K562 (cell line): ENCODE measurements at regions not wholly inside any gene's neighbourhood (a gene's known extent, or its start where the extent isn't known, plus 50 kb on each side); places are given as distances from the start of the nearest gene placed in this dataset.

ENCODE experiments used
- BCLAF1 ChIP-seq, 2 experiments: fragments of 450-650 bp in 1 of 2; IDR thresholded peaks; 2 replicates each; pipeline ENCODE4 v1.6.1; 2011 to 2017; ENCODE audit warnings: low read depth in 2 of 2, antibody characterized with exemption in 1 of 2, borderline replicate concordance in 1 of 2, low read length in 1 of 2, mild to moderate bottlenecking in 1 of 2, mixed read lengths in 1 of 2; ENCODE audit not compliant: control insufficient read depth in 1 of 2
- CBX2 ChIP-seq: fragments of 200-600 bp; sonication (generic); IDR thresholded peaks from one replicate; pipeline ENCODE4 v1.6.1; 2012; ENCODE audit warnings: mild to moderate bottlenecking, low read length, inconsistent platforms; ENCODE audit not compliant: insufficient read depth, poor library complexity, severe bottlenecking
- CHD2 ChIP-seq: IDR thresholded peaks from 2 replicates; pipeline ENCODE4 v1.6.1; 2011; ENCODE audit warnings: low read depth, low read length
- CTCF ChIP-seq, 3 experiments: IDR thresholded peaks in 2 of 3; conservative IDR thresholded peaks in 1 of 3; 2 replicates each; pipeline ENCODE4 v1.5.1; 2011 to 2012; ENCODE audit warnings: low read length in 3 of 3, mild to moderate bottlenecking in 3 of 3, control low read depth in 2 of 3, improper control_type of control experiment in 1 of 3, inconsistent platforms in 1 of 3, low read depth in 1 of 3, mixed read lengths in 1 of 3, moderate library complexity in 1 of 3; ENCODE audit not compliant: insufficient read depth in 2 of 3
- DEAF1 ChIP-seq: fragments of 450-650 bp; formaldehyde crosslinking; IDR thresholded peaks from 2 replicates; pipeline ENCODE4 v1.4.0; 2020; ENCODE audit warnings: mild to moderate bottlenecking, moderate library complexity
- GTF2B ChIP-seq: IDR thresholded peaks from 2 replicates; pipeline ENCODE4 v1.6.1; 2011; ENCODE audit not compliant: insufficient read length; ENCODE audit errors: extremely low read depth
- HMG20A ChIP-seq: fragments of 450-650 bp; formaldehyde crosslinking; conservative IDR thresholded peaks from 2 replicates; pipeline ENCODE4 v1.4.0; 2020; ENCODE audit warnings: mild to moderate bottlenecking, mixed read lengths
- HMGN3 ChIP-seq: IDR thresholded peaks from 2 replicates; pipeline ENCODE4 v1.6.1; 2011; ENCODE audit warnings: borderline replicate concordance, low read depth, mild to moderate bottlenecking, mixed read lengths, low read length; ENCODE audit not compliant: insufficient read length; ENCODE audit errors: extremely low read depth
- HOXB6 ChIP-seq: fragments of 250-450 bp; sonication (Bioruptor Pico); IDR thresholded peaks from 2 replicates; pipeline ENCODE4 v1.5.1; 2022; ENCODE audit warnings: mild to moderate bottlenecking, borderline replicate concordance
- HSF4 ChIP-seq: fragments of 250-450 bp; sonication (Bioruptor Pico); IDR thresholded peaks from 2 replicates; pipeline ENCODE4 v2.1.2; 2022; ENCODE audit warnings: mild to moderate bottlenecking, moderate library complexity, borderline replicate concordance
- IFI16 ChIP-seq: fragments of 250-450 bp; sonication (Bioruptor Pico); IDR thresholded peaks from 2 replicates; pipeline ENCODE4 v2.1.2; 2022; ENCODE audit warnings: mild to moderate bottlenecking, inconsistent platforms
- KAT8 ChIP-seq: fragments of 450-650 bp; IDR thresholded peaks from 2 replicates; pipeline ENCODE4 v1.6.1; 2016; ENCODE audit warnings: low read depth, mild to moderate bottlenecking
- MTA1 ChIP-seq: fragments of 450-650 bp; IDR thresholded peaks from 2 replicates; pipeline ENCODE4 v1.6.1; 2017; ENCODE audit warnings: borderline replicate concordance
- PHB2 ChIP-seq: fragments of 450-650 bp; IDR thresholded peaks from 2 replicates; pipeline ENCODE4 v1.6.1; 2017; ENCODE audit warnings: low read depth
- RFX5 ChIP-seq: IDR thresholded peaks from 2 replicates; pipeline ENCODE4 v1.6.1; 2011; ENCODE audit warnings: low read depth, mild to moderate bottlenecking, improper control_type of control experiment, low read length
- TOE1 ChIP-seq, 2 experiments: fragments of 450-650 bp in 1 of 2; sonication (generic) in 1 of 2; formaldehyde crosslinking in 1 of 2; IDR thresholded peaks; 2 replicates each; pipeline versions ENCODE4 v1.7.1 to v1.8.0; 2016 to 2022; ENCODE audit warnings: borderline replicate concordance in 2 of 2, mild to moderate bottlenecking in 2 of 2, antibody characterized with exemption in 1 of 2, inconsistent platforms in 1 of 2, low read depth in 1 of 2, missing genetic modification reagents in 1 of 2, moderate library complexity in 1 of 2
- XRCC5 ChIP-seq: fragments of 200-400 bp; formaldehyde crosslinking; IDR thresholded peaks from 2 replicates; pipeline ENCODE4 v1.6.1; 2017; ENCODE audit warnings: low read depth, mild to moderate bottlenecking, low read length
- ZNF124 ChIP-seq: sonication (generic); formaldehyde crosslinking; IDR thresholded peaks from 2 replicates; pipeline ENCODE4 v1.8.1; 2022; ENCODE audit warnings: missing genetic modification reagents
- ZNF140 ChIP-seq: fragments of 250-450 bp; sonication (Bioruptor Pico); IDR thresholded peaks from 2 replicates; pipeline ENCODE4 v1.8.0; 2021; ENCODE audit warnings: moderate library complexity, mild to moderate bottlenecking, inconsistent platforms
- ZNF212 ChIP-seq: fragments of 450-650 bp; formaldehyde crosslinking; IDR thresholded peaks from 2 replicates; pipeline ENCODE4 v1.4.0; 2020; ENCODE audit warnings: mild to moderate bottlenecking
- ZNF408 ChIP-seq: fragments of 250-450 bp; sonication (Bioruptor Pico); IDR thresholded peaks from 2 replicates; pipeline ENCODE4 v1.4.0; 2020; ENCODE audit warnings: low read depth, mild to moderate bottlenecking, moderate library complexity
- ZNF764 ChIP-seq: fragments of 250-450 bp; sonication (Bioruptor Pico); IDR thresholded peaks from 2 replicates; pipeline ENCODE4 v1.4.0; 2020; ENCODE audit warnings: low read depth, mild to moderate bottlenecking, moderate library complexity

DNA sequence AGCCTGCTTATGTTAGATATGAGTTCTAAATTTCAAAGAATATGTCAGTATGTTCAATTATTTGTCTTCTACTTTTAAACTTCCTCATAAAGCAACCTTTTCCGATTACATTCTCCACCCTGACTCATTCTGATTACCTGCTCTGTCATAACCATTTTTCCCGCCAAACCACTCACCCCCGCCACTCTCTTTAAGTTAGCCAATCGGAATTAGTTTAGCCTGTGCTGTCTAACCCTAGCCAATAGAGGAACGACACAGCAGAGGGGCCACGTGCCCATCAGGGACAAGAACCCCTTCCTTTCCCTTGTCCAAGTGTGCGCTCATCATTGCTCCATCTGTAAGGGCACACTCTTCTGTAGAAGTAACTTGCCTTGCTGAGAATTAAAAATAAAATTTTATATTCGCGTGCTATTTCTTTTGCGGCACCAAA is 91.4 kb downstream of the CCDC71L start (continued):
- TF ChIP-seq HSF4 (CRISPR knock-in tag) (peak; percentile 93; the same call in 1 of the 2 replicates), CBX2 (no peak), GTF2B (no peak), KAT8 (no peak), ZNF408 (CRISPR knock-in tag) (no peak), ZNF764 (CRISPR knock-in tag) (no peak), ZNF124 (no peak), CHD2 (no peak), RFX5 (no peak), HMG20A (CRISPR knock-in tag) (no peak), HOXB6 (CRISPR knock-in tag) (peak; percentile 74; the same call in 1 of the 2 replicates), IFI16 (CRISPR knock-in tag) (peak; percentile 92), PHB2 (no peak), XRCC5 (no peak), ZNF212 (0 out of 2 replicates have a peak, but pooled peaks have one; percentile 46), ZNF140 (CRISPR knock-in tag) (no peak), HMGN3 (no peak), BCLAF1 (IDR thresholded peaks at IDR 0.05; ENCODE audit: borderline replicate concordance in 1 of 2, control insufficient read depth in 1 of 2, low read depth in 2 of 2, low read length in 1 of 2) (no peak), TOE1 (IDR thresholded peaks at IDR 0.05; ENCODE audit: borderline replicate concordance) (no peak), TOE1 (CRISPR knock-in tag; IDR thresholded peaks at IDR 0.05; ENCODE audit: borderline replicate concordance, low read depth) (no peak), MTA1 (no peak), DEAF1 (CRISPR knock-in tag) (peak; percentile 15; the same call in 1 of the 2 replicates), CTCF (IDR thresholded peaks at IDR 0.05 in 2 of 3, conservative IDR thresholded peaks at IDR 0.05 in 1 of 3; ENCODE audit: insufficient read depth in 2 of 3, low read depth in 1 of 3, low read length in 3 of 3) (no peak)
